Brain microvascular endothelial cell (primary cell): ENCODE measurements at regions not wholly inside any gene's neighbourhood (a gene's known extent, or its start where the extent isn't known, plus 50 kb on each side); places are given as distances from the start of the nearest gene placed in this dataset.
"Not testable (repeated sequence)": the region's sequence is repeated elsewhere in the genome, so short reads cannot be mapped to it uniquely, and the experiment has no call there.

Experiments
- DNase-seq: peaks from one replicate; pipeline ENCODE4 v3.0.0-alpha.2; 2020
- H3K27ac ChIP-seq: fragments of 250-450 bp; sonication (Bioruptor Pico); 2 replicates; pipeline ENCODE4 v1.5.1; 2020; ENCODE audit warnings: mild to moderate bottlenecking, moderate library complexity
- H3K27me3 ChIP-seq: fragments of 250-450 bp; sonication (Bioruptor Pico); replicated peaks from 2 replicates; pipeline ENCODE4 v1.5.1; 2020; ENCODE audit warnings: mild to moderate bottlenecking
- H3K36me3 ChIP-seq: fragments of 250-450 bp; sonication (Bioruptor Pico); replicated peaks from 2 replicates; pipeline ENCODE4 v1.5.1; 2020; ENCODE audit warnings: mild to moderate bottlenecking
- H3K4me3 ChIP-seq: 2 replicates; pipeline ENCODE4 v1.5.1; 2011; ENCODE audit warnings: low read depth, mild to moderate bottlenecking, control low read depth, low read length, moderate library complexity
- CTCF ChIP-seq: IDR thresholded peaks from 2 replicates; pipeline ENCODE4 v1.5.1; 2011; ENCODE audit warnings: low read depth, mild to moderate bottlenecking, moderate library complexity, low read length, control low read depth, inconsistent platforms; ENCODE audit errors: missing control alignments
- in situ Hi-C: cut with HindIII; loops from 2 replicates; pipeline ENCODE4 v1.10.0; 2017; ENCODE audit warnings: low sequenced_read_pairs, low pct_ligation_motif_present

GRCh38 chr3:90062631-90063200, 955.3 kb downstream of the EPHA3 start:
- DNase-seq: no peak
- H3K27me3 ChIP-seq: no peaks in the 10 kb centered on the region

GRCh38 chr3:90068783-90069182, 961.4 kb downstream of the EPHA3 start:
- TF ChIP-seq CTCF: no peak
- in situ Hi-C loops: no loop called here
- H3K36me3 ChIP-seq: no peaks in the 10 kb centered on the region
- no peak for DNase-seq
- no peak overlapping the region for H3K4me3 ChIP-seq
- no peak overlapping the region for H3K27ac ChIP-seq
- no peaks in the 10 kb centered on the region for H3K27me3 ChIP-seq

More at GRCh38 chr3:90062631-90063200, 955.3 kb downstream of the EPHA3 start:
- no peak for TF ChIP-seq CTCF
- Histone ChIP-seq H3K27ac (no peak overlapping the region), H3K36me3 (no peaks in the 10 kb centered on the region), H3K4me3 (no peak overlapping the region)
- in situ Hi-C loops: no loop called here

- in situ Hi-C loops: no loop called here
- H3K36me3 ChIP-seq: no peaks in the 10 kb centered on the region
- no peak for TF ChIP-seq CTCF
- H3K27me3 ChIP-seq: no peaks in the 10 kb centered on the region
- H3K27ac ChIP-seq: no peak overlapping the region
- DNase-seq: no peak
- H3K4me3 ChIP-seq: no peak overlapping the region
These were observed 962.3 kb downstream of the EPHA3 start for GRCh38 chr3:90069748-90070147.

- no peak for TF ChIP-seq CTCF
- DNase-seq: no peak
- in situ Hi-C loops: no loop called here
- no peak overlapping the region for H3K4me3 ChIP-seq
- no peak overlapping the region for H3K27ac ChIP-seq
- no peaks in the 10 kb centered on the region for H3K36me3 ChIP-seq
- H3K27me3 ChIP-seq: no peaks in the 10 kb centered on the region
These were observed 968.7 kb downstream of the EPHA3 start for GRCh38 chr3:90076136-90076535.

GRCh38 chr3:90080988-90081387, 973.6 kb downstream of the EPHA3 start:
- in situ Hi-C loops: no loop called here
- no peak for TF ChIP-seq CTCF
- no peaks in the 10 kb centered on the region for H3K27me3 ChIP-seq

GRCh38 chr3:90086297-90086696, 978.9 kb downstream of the EPHA3 start:
- DNase-seq, H3K36me3 ChIP-seq, H3K4me3 ChIP-seq, H3K27ac ChIP-seq, H3K27me3 ChIP-seq, in situ Hi-C loops: not testable (repeated sequence)

More at GRCh38 chr3:90080988-90081387, 973.6 kb downstream of the EPHA3 start:
- H3K36me3 ChIP-seq: no peaks in the 10 kb centered on the region
- no peak for DNase-seq
- no peak overlapping the region for H3K4me3 ChIP-seq
- no peak overlapping the region for H3K27ac ChIP-seq
